OCI-LY7 (cell line): ENCODE measurements at regions not wholly inside any gene's neighbourhood (a gene's known extent, or its start where the extent isn't known, plus 50 kb on each side); places are given as distances from the start of the nearest gene placed in this dataset.

ENCODE experiments used
- CTCF ChIP-seq: fragments of 200-600 bp; sonication (generic); conservative IDR thresholded peaks from 2 replicates; pipeline ENCODE4 v1.5.1; 2014; ENCODE audit warnings: mild to moderate bottlenecking, antibody characterized with exemption, low read length, moderate library complexity, mixed read lengths
- EZH2phosphoT487 ChIP-seq: fragments of 200-600 bp; sonication (generic); IDR thresholded peaks from 2 replicates; pipeline ENCODE4 v1.6.1; 2018; ENCODE audit warnings: low read depth, borderline replicate concordance, mild to moderate bottlenecking, mixed run types, antibody characterized with exemption, low read length, moderate library complexity, mixed read lengths

GRCh38 chr10:36066102-36066501 is 424.0 kb upstream of the FZD8 start:
- no peak for TF ChIP-seq CTCF
- no peak for TF ChIP-seq EZH2phosphoT487
